ENCODE measurements at regions not wholly inside any gene's neighbourhood (a gene's known extent, or its start where the extent isn't known, plus 50 kb on each side); places are given as distances from the start of the nearest gene placed in this dataset.

- H3K9ac ChIP-seq (ENCODE audit: low read depth in 1 of 2, low read length in 2 of 2) = no peak overlapping the region
- H3K27me3 ChIP-seq (ENCODE audit: control insufficient read depth in 4 of 4, insufficient read depth in 4 of 4, low read length in 3 of 4) = no peaks in the 10 kb centered on the region
- no peaks in the 10 kb centered on the region for H3K36me3 ChIP-seq (ENCODE audit: control insufficient read depth in 4 of 4, insufficient read depth in 3 of 4, low read depth in 1 of 4, low read length in 3 of 4)
- no peak overlapping the region for H3K4me3 ChIP-seq (ENCODE audit: low read depth in 1 of 3, low read length in 3 of 3)
- no peaks in the 10 kb centered on the region for H3K9me3 ChIP-seq (ENCODE audit: control insufficient read depth in 4 of 4, low read length in 3 of 4)
- no peak overlapping the region for H3K27ac ChIP-seq (ENCODE audit: low read depth in 1 of 2, low read length in 2 of 2)
- DNase-seq (ENCODE audit: low spot score) = no peak
- no peaks in the 10 kb centered on the region for H3K4me1 ChIP-seq (ENCODE audit: control insufficient read depth in 4 of 4, insufficient read depth in 4 of 4, low read length in 3 of 4)
- TF ChIP-seq JUND (IDR thresholded peaks at IDR 0.05) (no peak), RAD21 (IDR thresholded peaks at IDR 0.05) (peak in 1 of 2 donors; percentile 68), FOXA1 (IDR thresholded peaks at IDR 0.05) (no peak), NR2F2 (IDR thresholded peaks at IDR 0.05) (no peak), HNF4G (IDR thresholded peaks at IDR 0.05) (no peak), RXRA (IDR thresholded peaks at IDR 0.05) (no peak), TAF1 (conservative IDR thresholded peaks at IDR 0.05) (no peak)
- 70% methylated on average over 4 of the region's 4 CpGs for WGBS
These were observed 443.8 kb upstream of the ST8SIA4 start for GRCh38 chr5:101346906-101347305.

- TF ChIP-seq MAX (IDR thresholded peaks at IDR 0.05) = no peak
- TF ChIP-seq JUND (IDR thresholded peaks at IDR 0.05) = no peak
- no peak for TF ChIP-seq YY1 (IDR thresholded peaks at IDR 0.05)
- no peak for TF ChIP-seq HNF4G (IDR thresholded peaks at IDR 0.05)
- no peak for TF ChIP-seq CTCF (IDR thresholded peaks at IDR 0.05; ENCODE audit: low read depth, low read length, missing input control)
- TF ChIP-seq FOXA2 (IDR thresholded peaks at IDR 0.05) = no peak
- no peak for TF ChIP-seq TAF1 (conservative IDR thresholded peaks at IDR 0.05)
- TF ChIP-seq NR2F2 (IDR thresholded peaks at IDR 0.05) = no peak
- no peak for TF ChIP-seq ZBTB33 (IDR thresholded peaks at IDR 0.05)
- TF ChIP-seq FOXA1 (IDR thresholded peaks at IDR 0.05) = no peak
- no peak for TF ChIP-seq SP1 (IDR thresholded peaks at IDR 0.05)
- no peak for TF ChIP-seq RXRA (IDR thresholded peaks at IDR 0.05)
- no peak for TF ChIP-seq GABPA (IDR thresholded peaks at IDR 0.05 in 1 of 2, conservative IDR thresholded peaks at IDR 0.05 in 1 of 2)
- no peak for TF ChIP-seq HNF4A (conservative IDR thresholded peaks at IDR 0.05)
- TF ChIP-seq RAD21 (IDR thresholded peaks at IDR 0.05) = no peak
- no peak for TF ChIP-seq REST (IDR thresholded peaks at IDR 0.05)
- TF ChIP-seq EGR1 (IDR thresholded peaks at IDR 0.05; ENCODE audit: low read depth in 2 of 2) = no peak
- no peak for TF ChIP-seq ATF3 (IDR thresholded peaks at IDR 0.05)
- Histone ChIP-seq H3K9me3 (ENCODE audit: control insufficient read depth in 4 of 4, low read length in 3 of 4) (no peaks in the 10 kb centered on the region), H3K27ac (ENCODE audit: low read depth in 1 of 2, low read length in 2 of 2) (no peak overlapping the region), H3K9ac (ENCODE audit: low read depth in 1 of 2, low read length in 2 of 2) (no peak overlapping the region), H3K4me3 (ENCODE audit: low read depth in 1 of 3, low read length in 3 of 3) (no peak overlapping the region), H3K4me1 (ENCODE audit: control insufficient read depth in 4 of 4, insufficient read depth in 4 of 4, low read length in 3 of 4) (no peaks in the 10 kb centered on the region), H3K27me3 (ENCODE audit: control insufficient read depth in 4 of 4, insufficient read depth in 4 of 4, low read length in 3 of 4) (no peaks in the 10 kb centered on the region), H3K36me3 (ENCODE audit: control insufficient read depth in 4 of 4, insufficient read depth in 3 of 4, low read depth in 1 of 4, low read length in 3 of 4) (no peaks in the 10 kb centered on the region)
- no peak for DNase-seq (ENCODE audit: low spot score)
- WGBS = 87% methylated on average over 8 of the region's 8 CpGs
These were observed 443.4 kb upstream of the ST8SIA4 start for GRCh38 chr5:101346447-101346846.

Data from liver (tissue), 8 donors.